ENCODE measurements at regions not wholly inside any gene's neighbourhood (a gene's known extent, or its start where the extent isn't known, plus 50 kb on each side); places are given as distances from the start of the nearest gene placed in this dataset.

- TF ChIP-seq CTCF (IDR thresholded peaks at IDR 0.05) (no peak), POLR2A (IDR thresholded peaks at IDR 0.05) (no peak)
Observed at GRCh38 chr2:33784488-33784887, 185.4 kb upstream of the FAM98A start.
